CD4-positive, CD25-positive, alpha-beta regulatory T cell (primary cell): ENCODE measurements at regions not wholly inside any gene's neighbourhood (a gene's known extent, or its start where the extent isn't known, plus 50 kb on each side); places are given as distances from the start of the nearest gene placed in this dataset.

Source experiments
- ATAC-seq, 2 donors: fragments of 150-1000 bp; cut with Tn5 transposase; one replicate each; pipeline ENCODE4 v1.10.0; 2021; ENCODE audit warnings: low read depth in 2 of 2, moderate number of reproducible peaks in 2 of 2, moderate library complexity in 1 of 2
- DNase-seq, 3 donors: peaks; one replicate each; pipeline versions ENCODE4 v3.0.0 to v3.0.0-alpha.2; 2012 to 2022; ENCODE audit warnings: mixed read lengths in 1 of 3
- H3K27ac ChIP-seq: one replicate; pipeline ENCODE4 v1.7.0; 2013; ENCODE audit warnings: mild to moderate bottlenecking, low read length; ENCODE audit not compliant: insufficient read depth, poor library complexity, severe bottlenecking
- H3K27me3 ChIP-seq: one replicate; pipeline ENCODE4 v1.7.0; 2013; ENCODE audit warnings: low read length; ENCODE audit not compliant: control insufficient read depth, insufficient read depth
- H3K36me3 ChIP-seq: one replicate; pipeline ENCODE4 v1.7.0; 2013; ENCODE audit warnings: mild to moderate bottlenecking, low read length, moderate library complexity; ENCODE audit not compliant: control insufficient read depth, insufficient read depth
- H3K4me1 ChIP-seq: 2 replicates; pipeline ENCODE4 v1.7.0; 2013; ENCODE audit warnings: mild to moderate bottlenecking, low read length; ENCODE audit not compliant: insufficient read depth, control insufficient read depth, poor library complexity, severe bottlenecking
- H3K4me3 ChIP-seq: one replicate; pipeline ENCODE4 v1.7.0; 2013; ENCODE audit warnings: low read depth, mild to moderate bottlenecking, low read length, moderate library complexity
- H3K9me3 ChIP-seq, 2 experiments: 1 replicate in 1 of 2; 2 replicates in 1 of 2; pipeline ENCODE4 v1.7.0; 2013; ENCODE audit warnings: low read length in 2 of 2, mild to moderate bottlenecking in 1 of 2, moderate library complexity in 1 of 2; ENCODE audit not compliant: control insufficient read depth in 2 of 2
- H3K27ac Mint-ChIP-seq, 3 donors: one replicate each; pipeline ENCODE4 v1.8.0; 2020 to 2022; ENCODE audit warnings: mild to moderate bottlenecking in 3 of 3, mixed read lengths in 3 of 3, moderate library complexity in 2 of 3
- H3K27me3 Mint-ChIP-seq: one replicate; pipeline ENCODE4 v1.8.0; 2022; ENCODE audit warnings: mild to moderate bottlenecking, mixed read lengths
- H3K36me3 Mint-ChIP-seq: one replicate; pipeline ENCODE4 v1.8.0; 2020; ENCODE audit warnings: mixed read lengths
- H3K4me1 Mint-ChIP-seq, 4 donors: one replicate each; pipeline ENCODE4 v1.8.0; 2020 to 2022; ENCODE audit warnings: mixed read lengths in 4 of 4, mild to moderate bottlenecking in 1 of 4
- H3K4me3 Mint-ChIP-seq, 4 donors: one replicate each; pipeline ENCODE4 v1.8.0; 2020 to 2022; ENCODE audit warnings: mild to moderate bottlenecking in 4 of 4, mixed read lengths in 4 of 4, moderate library complexity in 3 of 4
- H3K9me3 Mint-ChIP-seq, 7 donors: one replicate each; pipeline ENCODE4 v1.8.0; 2020 to 2022; ENCODE audit warnings: mixed read lengths in 7 of 7, mild to moderate bottlenecking in 3 of 7, moderate library complexity in 2 of 7

GRCh38 chr14:101187816-101188570 is 284.5 kb upstream of the RTL1 start:
- no peaks in the 10 kb centered on the region for H3K27me3 Mint-ChIP-seq
- no peaks in the 10 kb centered on the region for H3K36me3 ChIP-seq
- DNase-seq, result no peak
- no peaks in the 10 kb centered on the region for H3K4me1 ChIP-seq
- no peak for ATAC-seq
- H3K4me3 ChIP-seq, result no peak overlapping the region
- no peak overlapping the region for H3K27ac ChIP-seq
- no peaks in the 10 kb centered on the region for H3K9me3 ChIP-seq
- H3K4me1 Mint-ChIP-seq, result no peaks in the 10 kb centered on the region
- H3K27ac Mint-ChIP-seq, result no peak overlapping the region
- no peaks in the 10 kb centered on the region for H3K27me3 ChIP-seq
- peaks cover 0 to 2% (median 0%) of the 10 kb centered on the region in 7 donors for H3K9me3 Mint-ChIP-seq
- H3K4me3 Mint-ChIP-seq, result no peak overlapping the region
- H3K36me3 Mint-ChIP-seq, result no peaks in the 10 kb centered on the region

DNA sequence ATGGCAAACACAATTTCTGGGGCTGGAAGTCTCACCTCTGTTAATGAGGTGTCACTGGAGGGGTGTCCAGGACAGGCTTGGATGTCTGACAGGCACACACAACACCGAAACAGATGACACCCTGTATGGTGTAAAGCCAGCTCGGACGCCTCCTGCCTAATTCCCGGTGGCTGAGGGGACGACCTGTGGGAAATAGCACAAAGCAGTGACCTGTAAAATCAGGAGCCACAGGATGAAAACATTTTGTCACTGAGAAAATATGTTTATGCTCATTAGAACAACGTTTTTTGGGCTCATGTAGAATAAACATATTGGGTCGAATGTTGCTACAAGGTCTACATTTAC is 285.0 kb upstream of the RTL1 start:
- no peaks in the 10 kb centered on the region for H3K36me3 Mint-ChIP-seq

DNA sequence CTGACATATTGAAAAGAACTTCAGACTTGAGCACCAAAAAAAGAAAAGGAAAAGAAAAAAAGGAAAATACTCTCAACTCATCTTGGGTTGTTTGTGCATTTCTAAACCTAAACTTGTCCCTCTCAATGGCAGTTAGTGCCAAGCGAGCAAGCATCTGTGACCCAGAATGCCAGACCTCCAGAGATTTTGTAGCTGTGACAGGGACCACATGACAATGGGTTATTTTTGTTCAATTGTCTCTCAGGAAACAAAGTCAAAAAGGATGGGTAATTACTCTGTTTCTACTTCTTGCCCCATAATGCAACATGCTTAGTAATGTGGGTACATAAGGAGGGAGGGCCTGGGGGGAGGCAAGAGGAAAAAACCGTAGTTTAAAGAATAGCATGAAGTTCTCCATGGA is 285.7 kb upstream of the RTL1 start:
- Mint-ChIP-seq H3K27ac (no peak overlapping the region), H3K4me1 (no peaks in the 10 kb centered on the region), H3K4me3 (no peak overlapping the region), H3K9me3 (peaks cover 0 to 2% (median 0%) of the 10 kb centered on the region in 7 donors), H3K27me3 (peaks cover 4% of the 10 kb centered on the region), H3K36me3 (no peaks in the 10 kb centered on the region)
- H3K27ac ChIP-seq, result no peak overlapping the region
- no peaks in the 10 kb centered on the region for H3K36me3 ChIP-seq
- no peaks in the 10 kb centered on the region for H3K4me1 ChIP-seq
- no peaks in the 10 kb centered on the region for H3K27me3 ChIP-seq
- ATAC-seq (no peak), DNase-seq (no peak)
- H3K4me3 ChIP-seq, result no peak overlapping the region
- no peaks in the 10 kb centered on the region for H3K9me3 ChIP-seq

More for the DNA sequence above, 285.0 kb upstream of the RTL1 start:
- Histone ChIP-seq H3K27ac (no peak overlapping the region), H3K4me3 (no peak overlapping the region), H3K9me3 (no peaks in the 10 kb centered on the region), H3K4me1 (no peaks in the 10 kb centered on the region), H3K27me3 (no peaks in the 10 kb centered on the region), H3K36me3 (no peaks in the 10 kb centered on the region)
- ATAC-seq (no peak), DNase-seq (no peak)
- Mint-ChIP-seq H3K4me3 (no peak overlapping the region), H3K9me3 (peaks cover 0 to 2% (median 0%) of the 10 kb centered on the region in 7 donors), H3K27ac (no peak overlapping the region), H3K27me3 (no peaks in the 10 kb centered on the region), H3K4me1 (no peaks in the 10 kb centered on the region)

DNA sequence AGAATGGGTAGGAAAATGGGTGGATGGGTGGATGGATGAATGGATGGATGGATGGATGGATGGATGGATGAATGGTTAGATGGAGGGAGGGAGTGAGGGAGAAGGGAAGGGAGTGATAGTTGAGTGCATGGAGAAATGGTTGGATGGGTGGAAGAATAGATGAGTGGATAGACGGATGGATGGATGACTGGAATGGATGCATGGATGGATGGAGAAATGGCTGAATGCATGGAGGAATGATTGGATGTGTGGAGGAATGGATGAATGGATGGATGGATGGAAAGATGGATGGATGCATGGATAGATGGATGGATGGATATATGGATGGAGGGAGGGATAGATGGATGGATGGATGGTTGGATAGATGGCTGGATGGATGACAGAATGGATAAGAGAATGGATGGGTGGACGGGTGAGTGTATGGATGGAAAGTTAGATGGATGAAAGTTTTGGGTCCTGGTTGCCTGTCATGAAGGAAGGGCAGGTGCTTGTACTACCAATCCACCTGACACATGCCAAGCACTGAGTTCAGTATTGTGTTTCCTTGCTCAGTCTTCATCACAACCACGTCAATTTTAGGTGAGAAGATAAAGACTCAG is 286.5 kb upstream of the RTL1 start:
- no peaks in the 10 kb centered on the region for H3K4me1 ChIP-seq
- no peaks in the 10 kb centered on the region for H3K9me3 ChIP-seq
- no peak overlapping the region for H3K27ac Mint-ChIP-seq
- no peaks in the 10 kb centered on the region for H3K9me3 Mint-ChIP-seq
- no peak overlapping the region for H3K4me3 ChIP-seq
- DNase-seq (no peak), ATAC-seq (no peak)
- no peak overlapping the region for H3K4me3 Mint-ChIP-seq
- H3K27me3 Mint-ChIP-seq, result peaks cover 4% of the 10 kb centered on the region
- no peaks in the 10 kb centered on the region for H3K36me3 ChIP-seq
- no peaks in the 10 kb centered on the region for H3K36me3 Mint-ChIP-seq
- H3K27me3 ChIP-seq, result no peaks in the 10 kb centered on the region
- no peak overlapping the region for H3K27ac ChIP-seq
- H3K4me1 Mint-ChIP-seq, result no peaks in the 10 kb centered on the region

- Histone ChIP-seq H3K27me3 (no peaks in the 10 kb centered on the region), H3K9me3 (no peaks in the 10 kb centered on the region), H3K4me3 (no peak overlapping the region), H3K4me1 (no peaks in the 10 kb centered on the region), H3K36me3 (no peaks in the 10 kb centered on the region), H3K27ac (no peak overlapping the region)
- Mint-ChIP-seq H3K4me1 (no peaks in the 10 kb centered on the region), H3K4me3 (no peak overlapping the region), H3K27ac (no peak overlapping the region), H3K27me3 (peaks cover 4% of the 10 kb centered on the region), H3K36me3 (no peaks in the 10 kb centered on the region), H3K9me3 (peaks cover 0 to 2% (median 0%) of the 10 kb centered on the region in 7 donors)
- DNase-seq (no peak), ATAC-seq (no peak)
These were observed 287.7 kb upstream of the RTL1 start for GRCh38 chr14:101191101-101191720.

DNA sequence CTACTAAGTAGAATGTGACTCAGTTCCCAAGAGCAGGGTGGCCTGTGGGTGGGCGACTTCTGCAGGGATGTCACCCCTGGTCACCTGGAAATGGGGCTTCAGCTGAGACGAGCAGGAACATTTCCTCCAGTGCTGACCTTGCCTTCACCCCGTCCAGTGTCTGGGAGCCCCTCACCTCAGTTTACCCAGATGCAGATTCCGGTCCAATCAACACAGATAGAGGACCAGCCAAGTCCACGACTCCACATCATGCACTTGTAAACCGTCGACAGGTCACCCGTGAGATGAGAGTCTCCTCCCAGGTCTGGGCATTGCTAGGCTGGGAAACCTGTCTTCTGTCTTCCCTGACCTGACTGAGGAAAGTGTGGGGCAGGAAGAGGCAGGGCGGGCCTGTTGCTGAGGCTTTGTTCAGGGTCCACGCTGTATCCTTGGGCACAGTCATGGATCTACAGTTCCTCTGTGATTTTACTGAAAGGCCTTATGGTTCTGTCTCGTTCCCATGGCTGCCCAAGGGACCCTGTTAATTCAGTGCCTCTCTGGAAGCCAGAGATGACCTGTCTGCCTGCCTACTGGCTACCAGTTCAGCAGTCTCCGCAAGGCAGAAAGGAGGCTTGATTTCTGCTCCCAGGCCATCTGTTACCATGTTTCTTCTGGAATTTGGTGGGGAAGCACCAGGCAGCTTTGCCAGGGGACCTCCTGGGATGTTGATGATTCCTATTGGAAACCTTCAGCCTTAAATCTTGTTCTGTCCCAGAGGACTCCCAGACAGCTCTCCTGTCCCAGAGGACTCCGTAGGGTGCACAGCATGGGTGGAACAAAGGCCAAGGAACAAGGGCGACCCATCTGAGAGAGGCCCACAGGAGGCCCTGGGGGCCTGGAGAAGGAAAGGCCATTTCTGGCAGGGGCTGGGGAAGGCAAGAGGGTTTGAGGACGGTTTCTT is 288.5 kb upstream of the RTL1 start:
- Mint-ChIP-seq H3K4me1 (no peaks in the 10 kb centered on the region), H3K9me3 (peaks cover 0 to 2% (median 0%) of the 10 kb centered on the region in 7 donors), H3K27ac (no peak overlapping the region), H3K27me3 (peaks cover 4% of the 10 kb centered on the region), H3K36me3 (no peaks in the 10 kb centered on the region), H3K4me3 (no peak overlapping the region)
- no peak overlapping the region for H3K4me3 ChIP-seq
- no peaks in the 10 kb centered on the region for H3K9me3 ChIP-seq
- H3K4me1 ChIP-seq, result no peaks in the 10 kb centered on the region
- no peaks in the 10 kb centered on the region for H3K27me3 ChIP-seq
- no peak overlapping the region for H3K27ac ChIP-seq
- H3K36me3 ChIP-seq, result no peaks in the 10 kb centered on the region
- no peak for ATAC-seq
- no peak for DNase-seq

DNA sequence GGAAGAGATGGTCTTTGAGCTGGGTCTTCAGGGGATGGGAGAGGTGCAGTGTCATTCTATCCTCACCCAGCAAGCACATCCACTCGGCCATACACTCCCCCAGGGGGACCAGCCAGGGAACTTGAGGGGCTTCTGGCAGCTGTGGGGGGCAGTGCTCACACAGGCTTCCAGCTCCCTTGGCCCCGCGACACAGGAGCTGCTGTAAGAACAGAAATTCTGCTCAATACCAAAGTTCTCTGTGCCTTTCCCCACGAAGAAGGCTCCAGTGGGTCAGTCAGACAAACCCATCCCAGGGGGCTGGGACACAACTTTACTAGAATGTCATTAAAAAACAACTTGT is 289.1 kb upstream of the RTL1 start:
- H3K9me3 Mint-ChIP-seq, result peaks cover 0 to 2% (median 0%) of the 10 kb centered on the region in 7 donors
- no peak overlapping the region for H3K4me3 Mint-ChIP-seq
- no peak overlapping the region for H3K27ac ChIP-seq
- no peaks in the 10 kb centered on the region for H3K36me3 Mint-ChIP-seq
- no peak for ATAC-seq
- H3K4me1 Mint-ChIP-seq, result no peaks in the 10 kb centered on the region
- H3K4me1 ChIP-seq, result no peaks in the 10 kb centered on the region
- H3K27me3 ChIP-seq, result no peaks in the 10 kb centered on the region
- H3K27ac Mint-ChIP-seq, result no peak overlapping the region
- no peak overlapping the region for H3K4me3 ChIP-seq
- no peaks in the 10 kb centered on the region for H3K9me3 ChIP-seq
- H3K27me3 Mint-ChIP-seq, result peaks cover 4% of the 10 kb centered on the region
- DNase-seq, result no peak
- H3K36me3 ChIP-seq, result no peaks in the 10 kb centered on the region
